Activated CD4-positive, alpha-beta memory T cell treated with anti-CD3 and anti-CD28 coated beads, Interleukin-2, amount 10 ng/mL, durations not matched to agents 7 days and 5 days (primary cell): ENCODE measurements at regions not wholly inside any gene's neighbourhood (a gene's known extent, or its start where the extent isn't known, plus 50 kb on each side); places are given as distances from the start of the nearest gene placed in this dataset.
"Not testable (repeated sequence)": the region's sequence is repeated elsewhere in the genome, so short reads cannot be mapped to it uniquely, and the experiment has no call there.

ENCODE experiments used
- CTCF ChIA-PET: fragments of 350-600 bp; sonication (Branson Sonifier 250); formaldehyde crosslinking; loops from one replicate; lab custom pipeline; 2021; ENCODE audit warnings: antibody characterized with exemption, inconsistent platforms; lab: Charles Lee
- POLR2A ChIA-PET: fragments of 350-600 bp; sonication (Branson Sonifier 250); formaldehyde crosslinking; loops from one replicate; lab custom pipeline; 2021; ENCODE audit warnings: antibody characterized with exemption; lab: Charles Lee
- DNase-seq: peaks from one replicate; pipeline ENCODE4 v3.0.0-alpha.2; 2020
- H3K27ac Mint-ChIP-seq: one replicate; pipeline ENCODE4 v1.8.0; 2021; ENCODE audit warnings: mild to moderate bottlenecking, mixed read lengths
- H3K27me3 Mint-ChIP-seq: one replicate; pipeline ENCODE4 v1.8.0; 2021; ENCODE audit warnings: mixed read lengths
- H3K36me3 Mint-ChIP-seq: one replicate; pipeline ENCODE4 v1.8.0; 2021; ENCODE audit warnings: low read depth, mixed read lengths
- H3K4me1 Mint-ChIP-seq: one replicate; pipeline ENCODE4 v1.8.0; 2021; ENCODE audit warnings: mixed read lengths
- H3K4me3 Mint-ChIP-seq: one replicate; pipeline ENCODE4 v1.8.0; 2021; ENCODE audit warnings: mild to moderate bottlenecking, mixed read lengths
- H3K9me3 Mint-ChIP-seq: one replicate; pipeline ENCODE4 v1.8.0; 2021; ENCODE audit warnings: mixed read lengths

GRCh38 chr9:96117398-96118080, 184.4 kb downstream of the HSD17B3 start:
- H3K27me3 Mint-ChIP-seq, result peaks cover 25% of the 10 kb centered on the region

GRCh38 chr9:96116275-96117064, 185.5 kb downstream of the HSD17B3 start:
- no peak for DNase-seq
- no peak overlapping the region for H3K27ac Mint-ChIP-seq
- peaks cover 25% of the 10 kb centered on the region for H3K27me3 Mint-ChIP-seq
- peaks cover 22% of the 10 kb centered on the region for H3K4me1 Mint-ChIP-seq
- H3K36me3 Mint-ChIP-seq, result no peaks in the 10 kb centered on the region
- ChIA-PET POLR2A (no interaction called here), CTCF (no interaction called here)
- H3K9me3 Mint-ChIP-seq, result no peaks in the 10 kb centered on the region
- no peak overlapping the region for H3K4me3 Mint-ChIP-seq

More at GRCh38 chr9:96117398-96118080, 184.4 kb downstream of the HSD17B3 start:
- Mint-ChIP-seq H3K27ac (no peak overlapping the region), H3K36me3 (no peaks in the 10 kb centered on the region), H3K9me3 (no peaks in the 10 kb centered on the region), H3K4me3 (no peak overlapping the region), H3K4me1 (peaks cover 23% of the 10 kb centered on the region)
- POLR2A ChIA-PET, result no interaction called here
- DNase-seq, result no peak
- CTCF ChIA-PET, result no interaction called here

- CTCF ChIA-PET, result no interaction called here
- H3K4me1 Mint-ChIP-seq, result peaks cover 18% of the 10 kb centered on the region
- no peak overlapping the region for H3K4me3 Mint-ChIP-seq
- no peak for DNase-seq
- no peaks in the 10 kb centered on the region for H3K9me3 Mint-ChIP-seq
- POLR2A ChIA-PET, result no interaction called here
- H3K27me3 Mint-ChIP-seq, result peaks cover 27% of the 10 kb centered on the region
- H3K36me3 Mint-ChIP-seq, result no peaks in the 10 kb centered on the region
- H3K27ac Mint-ChIP-seq, result no peak overlapping the region
Measured at GRCh38 chr9:96115836-96116235, 186.1 kb downstream of the HSD17B3 start.

GRCh38 chr9:96113032-96113431, 188.9 kb downstream of the HSD17B3 start:
- no peaks in the 10 kb centered on the region for H3K36me3 Mint-ChIP-seq
- POLR2A ChIA-PET, result no interaction called here
- H3K27me3 Mint-ChIP-seq, result peaks cover 27% of the 10 kb centered on the region
- DNase-seq, result no peak
- H3K9me3 Mint-ChIP-seq, result no peaks in the 10 kb centered on the region
- CTCF ChIA-PET, result no interaction called here
- H3K4me1 Mint-ChIP-seq, result peaks cover 16% of the 10 kb centered on the region
- no peak overlapping the region for H3K27ac Mint-ChIP-seq
- no peak overlapping the region for H3K4me3 Mint-ChIP-seq

GRCh38 chr9:96109680-96110351, 192.2 kb downstream of the HSD17B3 start:
- Mint-ChIP-seq H3K9me3 (peaks cover 10% of the 10 kb centered on the region), H3K4me3 (no peak overlapping the region), H3K27me3 (peaks cover 27% of the 10 kb centered on the region), H3K27ac (no peak overlapping the region), H3K4me1 (peaks cover 3% of the 10 kb centered on the region), H3K36me3 (peaks cover 5% of the 10 kb centered on the region)
- ChIA-PET CTCF (no interaction called here), POLR2A (no interaction called here)
- DNase-seq, result no peak

- Mint-ChIP-seq H3K4me3 (no peak overlapping the region), H3K4me1 (peaks cover 3% of the 10 kb centered on the region), H3K27ac (no peak overlapping the region), H3K9me3 (peaks cover 11% of the 10 kb centered on the region), H3K36me3 (peaks cover 5% of the 10 kb centered on the region), H3K27me3 (peaks cover 28% of the 10 kb centered on the region)
- DNase-seq, result no peak
- CTCF ChIA-PET, result no interaction called here
- POLR2A ChIA-PET, result no interaction called here
Measured at GRCh38 chr9:96108691-96109380, 193.1 kb downstream of the HSD17B3 start.

- Mint-ChIP-seq H3K27me3 (peaks cover 30% of the 10 kb centered on the region), H3K4me3 (no peak overlapping the region), H3K27ac (no peak overlapping the region), H3K9me3 (peaks cover 13% of the 10 kb centered on the region), H3K36me3 (peaks cover 5% of the 10 kb centered on the region), H3K4me1 (peaks cover 3% of the 10 kb centered on the region)
- POLR2A ChIA-PET, result no interaction called here
- CTCF ChIA-PET, result no interaction called here
- DNase-seq, result no peak
Measured at GRCh38 chr9:96107436-96107835, 194.5 kb downstream of the HSD17B3 start.

GRCh38 chr9:96100385-96101300, 201.3 kb downstream of the HSD17B3 start:
- no peak overlapping the region for H3K4me3 Mint-ChIP-seq
- CTCF ChIA-PET, result no interaction called here
- peaks cover 3% of the 10 kb centered on the region for H3K36me3 Mint-ChIP-seq

GRCh38 chr9:96090630-96091029, 211.3 kb downstream of the HSD17B3 start:
- H3K4me1 Mint-ChIP-seq, DNase-seq, POLR2A ChIA-PET, H3K4me3 Mint-ChIP-seq, H3K27ac Mint-ChIP-seq, H3K9me3 Mint-ChIP-seq, H3K36me3 Mint-ChIP-seq, CTCF ChIA-PET: not testable (repeated sequence)
- peaks cover 14% of the 10 kb centered on the region for H3K27me3 Mint-ChIP-seq

More at GRCh38 chr9:96100385-96101300, 201.3 kb downstream of the HSD17B3 start:
- Mint-ChIP-seq H3K4me1 (no peaks in the 10 kb centered on the region), H3K9me3 (peaks cover 12% of the 10 kb centered on the region), H3K27ac (no peak overlapping the region), H3K27me3 (peaks cover 5% of the 10 kb centered on the region)
- DNase-seq, result no peak
- POLR2A ChIA-PET, result no interaction called here

- CTCF ChIA-PET, result no interaction called here
- H3K9me3 Mint-ChIP-seq, result peaks cover 6% of the 10 kb centered on the region
- no peak for DNase-seq
- no peak overlapping the region for H3K4me3 Mint-ChIP-seq
- H3K27me3 Mint-ChIP-seq, result peaks cover 14% of the 10 kb centered on the region
- H3K36me3 Mint-ChIP-seq, result peaks cover 3% of the 10 kb centered on the region
- no peaks in the 10 kb centered on the region for H3K4me1 Mint-ChIP-seq
- H3K27ac Mint-ChIP-seq, result no peak overlapping the region
- POLR2A ChIA-PET, result interaction anchor here (1.1 kb wide), 1 partner anchor 16 kb away, joined by 3 read pairs; no protein-coding TSS in a partner anchor
Measured at GRCh38 chr9:96089452-96090085, 212.4 kb downstream of the HSD17B3 start.

GRCh38 chr9:96088510-96088909, 213.0 kb downstream of the ERCC6L2 start:
- Mint-ChIP-seq H3K36me3 (peaks cover 3% of the 10 kb centered on the region), H3K9me3 (peaks cover 6% of the 10 kb centered on the region), H3K4me3 (no peak overlapping the region), H3K27ac (no peak overlapping the region), H3K27me3 (peaks cover 15% of the 10 kb centered on the region), H3K4me1 (no peaks in the 10 kb centered on the region)
- ChIA-PET CTCF (no interaction called here), POLR2A (interaction anchor here (1.1 kb wide), 1 partner anchor 17 kb away, joined by 3 read pairs; no protein-coding TSS in a partner anchor)
- DNase-seq, result no peak
